Neural progenitor cell (in vitro differentiated cells): ENCODE measurements at regions not wholly inside any gene's neighbourhood (a gene's known extent, or its start where the extent isn't known, plus 50 kb on each side); places are given as distances from the start of the nearest gene placed in this dataset.

Source experiments
- CTCF ChIP-seq: fragments of 200-600 bp; sonication (generic); IDR thresholded peaks from 2 replicates; pipeline ENCODE4 v1.5.1; 2017; ENCODE audit warnings: antibody characterized with exemption, mild to moderate bottlenecking
- EZH2 ChIP-seq: fragments of 200-600 bp; sonication (generic); IDR thresholded peaks from 2 replicates; pipeline ENCODE4 v1.6.1; 2017; ENCODE audit warnings: antibody characterized with exemption, mild to moderate bottlenecking, moderate library complexity
- EZH2phosphoT487 ChIP-seq: fragments of 200-600 bp; sonication (generic); IDR thresholded peaks from 2 replicates; pipeline ENCODE4 v1.6.1; 2017; ENCODE audit warnings: antibody characterized with exemption

DNA sequence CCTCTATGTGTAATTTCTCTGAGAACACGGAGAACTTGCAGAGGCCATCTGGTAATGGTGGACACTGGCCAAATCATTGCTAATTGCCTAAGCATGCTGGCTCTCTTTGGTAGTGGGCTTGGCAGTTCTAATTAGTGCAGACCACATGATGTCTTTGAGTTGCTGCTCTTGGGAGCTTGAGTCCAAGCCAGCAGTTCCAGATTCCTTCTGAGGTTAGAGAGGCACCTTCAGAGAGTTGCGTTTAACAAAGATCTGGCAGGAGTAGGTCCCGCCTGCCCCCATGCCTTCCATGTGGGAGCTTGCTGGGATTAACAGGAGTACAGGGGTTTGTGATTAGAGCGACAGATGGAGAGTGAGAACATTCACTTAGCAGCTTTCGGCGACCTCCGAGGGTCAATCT is 449.0 kb upstream of the LMCD1 start:
- no peak for TF ChIP-seq CTCF
- TF ChIP-seq EZH2phosphoT487, result no peak
- no peak for TF ChIP-seq EZH2
